ENCODE measurements at regions not wholly inside any gene's neighbourhood (a gene's known extent, or its start where the extent isn't known, plus 50 kb on each side); places are given as distances from the start of the nearest gene placed in this dataset.

DNA sequence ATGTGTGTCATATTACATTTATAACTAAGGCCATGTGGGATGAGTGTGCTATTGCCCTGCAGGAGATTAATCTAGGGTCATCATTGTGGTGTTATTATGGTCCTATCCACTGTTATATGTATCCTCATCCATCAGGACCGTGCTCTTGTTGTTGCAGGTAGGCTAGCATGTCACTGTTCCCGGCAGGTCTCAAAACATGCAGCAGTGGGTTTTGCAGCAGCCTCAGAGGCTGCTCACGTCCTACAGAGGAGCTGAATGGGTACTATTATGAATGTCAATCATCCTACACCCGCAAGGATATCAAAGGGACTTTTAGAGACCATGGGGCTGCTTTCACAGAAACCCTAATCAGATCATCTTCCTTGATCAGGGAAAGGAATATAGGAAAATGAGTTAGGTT, 318.2 kb downstream of the SAMD5 start:
- no peak for DNase-seq

- DNase-seq, result no peak
Measured at GRCh38 chr6:147829418-147829817, 320.9 kb downstream of the SAMD5 start.

GRCh38 chr6:147829835-147830234, 321.3 kb downstream of the SAMD5 start:
- DNase-seq, result no peak

DNA sequence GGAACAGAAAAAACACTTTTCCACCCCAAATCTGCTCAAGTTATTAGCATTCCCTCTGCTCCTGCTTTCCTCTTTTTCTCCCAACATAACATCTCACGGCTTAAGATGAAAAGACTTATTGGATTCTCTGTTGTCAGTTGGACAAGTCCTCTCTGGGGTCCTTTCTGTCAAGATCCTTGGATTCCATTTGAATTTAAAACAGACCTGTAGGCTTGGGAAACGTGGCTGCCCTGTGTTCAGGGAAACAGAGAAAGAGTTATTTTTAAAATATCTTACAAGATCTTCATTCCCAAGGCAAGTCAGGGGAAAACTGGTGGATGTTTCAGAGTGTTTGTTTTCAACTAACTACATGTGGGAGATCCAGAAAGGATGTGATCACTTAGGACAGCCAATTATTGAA, 322.9 kb downstream of the SAMD5 start:
- DNase-seq, result no peak

GRCh38 chr6:147833607-147834006, 325.1 kb downstream of the SAMD5 start:
- no peak for DNase-seq

DNA sequence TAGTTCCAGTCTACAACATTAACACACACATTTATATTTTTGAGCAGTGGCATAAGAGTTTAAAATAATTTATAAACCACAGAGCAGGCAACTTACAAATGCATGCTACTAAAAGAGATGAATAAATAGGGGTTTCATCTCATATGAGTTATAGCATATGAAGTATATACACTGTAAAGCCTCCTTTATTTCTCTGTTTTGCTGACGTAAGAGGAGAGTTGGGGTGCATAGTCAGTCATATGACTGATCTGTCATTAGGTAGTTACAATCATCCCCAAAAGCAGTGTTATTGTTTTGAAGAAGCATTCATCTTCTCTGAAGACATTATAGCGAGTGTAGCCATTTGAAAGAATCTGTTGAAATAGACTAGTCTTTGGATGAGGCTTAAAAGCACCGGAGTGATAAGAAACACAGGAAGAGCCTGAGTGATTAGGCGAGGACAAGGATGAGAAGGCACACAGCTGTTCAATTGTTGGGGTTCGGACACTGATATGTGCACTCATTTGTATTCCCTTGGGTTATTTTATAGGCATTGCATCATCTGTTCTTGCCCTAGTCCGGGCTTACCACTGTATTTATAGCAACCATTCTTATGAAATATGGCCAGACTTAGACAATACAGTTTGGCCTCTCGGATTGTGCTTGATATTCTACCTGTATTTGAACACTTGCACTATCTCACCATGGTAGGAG, 325.7 kb downstream of the SAMD5 start:
- DNase-seq, result no peak

DNA sequence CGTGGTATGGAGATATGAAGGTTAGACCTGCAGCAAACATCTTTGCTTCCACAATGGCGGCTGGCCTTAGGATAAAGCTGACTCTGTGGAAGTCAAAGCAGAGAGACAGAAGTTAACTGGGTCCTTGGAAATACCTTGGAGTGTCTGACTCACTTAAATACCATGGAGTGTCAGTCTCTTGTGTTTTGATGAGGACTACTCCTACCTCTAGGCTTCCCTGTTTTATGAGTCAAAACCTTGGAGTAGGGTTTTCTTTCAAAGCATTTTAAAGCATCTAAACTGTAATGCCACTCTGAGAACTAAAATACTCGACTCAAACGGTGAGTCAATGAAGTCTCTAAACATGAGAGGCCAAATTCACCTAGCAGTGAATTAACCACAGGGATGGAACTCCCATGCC, 329.1 kb downstream of the SAMD5 start:
- no peak for DNase-seq

- no peak for DNase-seq
Measured at GRCh38 chr6:147839708-147840610, 331.5 kb downstream of the SAMD5 start.

DNA sequence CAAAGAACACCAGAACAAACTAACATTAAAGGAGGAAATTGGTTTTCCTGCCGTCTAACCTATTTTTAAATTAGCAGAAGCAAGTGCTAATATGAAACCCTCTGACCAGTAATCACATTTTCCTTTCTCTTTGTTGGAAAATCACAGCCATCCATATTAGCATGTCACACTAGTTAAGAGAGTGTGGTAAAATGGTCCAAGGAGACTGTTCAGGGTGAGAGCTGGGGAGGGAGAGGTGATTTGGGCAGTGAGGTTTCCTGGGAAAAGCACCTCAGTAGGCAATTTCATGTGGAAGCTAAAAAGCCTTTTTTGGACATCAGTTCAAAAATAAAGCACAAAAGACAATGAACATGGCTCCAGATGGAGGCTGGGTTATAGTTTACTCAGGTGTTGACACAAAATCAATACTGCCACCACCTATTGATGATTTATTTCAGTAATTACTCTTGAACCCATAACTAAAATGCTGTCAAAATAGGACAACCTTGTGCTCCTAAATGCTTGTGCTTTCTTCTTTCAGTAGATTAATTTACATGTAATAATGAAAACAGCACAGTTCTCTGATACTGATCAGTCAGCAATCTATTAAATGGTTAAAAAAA, 333.2 kb downstream of the SAMD5 start:
- DNase-seq, result no peak

DNA sequence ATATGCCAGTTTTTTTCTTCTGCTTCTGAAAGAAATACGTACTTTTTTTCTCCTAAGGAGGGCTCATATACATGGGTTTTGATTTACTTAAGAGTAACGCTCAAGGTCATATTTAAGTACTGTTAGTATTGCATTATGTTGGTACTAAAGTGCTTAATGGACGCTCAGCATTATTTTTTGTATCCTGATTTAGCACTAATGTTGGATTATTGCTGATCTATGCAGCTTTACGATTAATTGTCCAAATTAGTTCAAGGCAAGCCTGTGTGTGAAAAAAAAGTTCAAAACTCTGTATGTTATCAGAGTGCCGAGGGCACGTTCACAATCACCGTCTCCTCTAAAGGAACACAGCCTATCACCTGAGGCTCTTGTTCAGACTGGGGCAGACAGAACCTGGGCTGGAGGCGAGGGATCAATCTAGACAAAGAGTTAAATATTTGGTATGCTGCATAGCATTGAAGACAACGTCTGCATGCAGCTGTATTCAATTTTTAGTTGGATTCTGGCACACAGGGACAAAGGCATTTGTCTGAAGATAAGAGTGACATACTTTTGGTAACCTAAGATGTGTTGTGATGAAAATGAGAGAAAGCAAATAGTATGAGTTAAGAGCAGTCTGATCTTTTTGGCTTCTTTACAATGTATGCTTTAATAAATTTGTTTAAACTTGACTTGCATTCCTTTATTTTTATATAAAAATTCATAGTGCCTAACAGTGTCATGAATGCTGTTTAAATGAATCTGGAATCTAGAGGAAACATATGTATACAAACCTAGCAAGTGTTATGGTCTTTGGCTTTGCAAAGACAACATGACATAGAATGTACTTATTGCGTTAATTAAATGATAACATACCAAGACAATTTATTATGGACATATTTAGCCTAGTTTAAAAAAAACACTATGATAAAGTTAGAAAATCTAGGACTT, 341.2 kb downstream of the SAMD5 start:
- DNase-seq, result no peak

DNA sequence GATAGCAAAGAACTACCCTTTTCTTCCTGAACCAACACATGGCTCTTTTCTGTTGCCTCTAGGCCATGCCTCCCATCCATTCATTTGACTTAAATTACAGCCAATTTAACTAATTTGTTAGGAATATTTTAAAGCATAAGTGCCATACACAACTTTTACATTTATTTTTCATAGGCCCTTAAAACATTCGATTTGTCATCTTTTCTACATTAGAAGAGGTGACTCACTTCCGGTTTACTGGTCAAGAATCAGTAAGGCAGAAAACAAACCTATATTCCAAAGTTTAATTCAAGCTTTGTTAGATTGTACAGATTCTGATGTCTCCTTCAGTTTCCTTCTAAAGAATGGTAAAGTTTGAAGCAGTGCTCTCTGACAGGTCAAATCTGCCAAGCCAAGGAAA, 344.3 kb downstream of the SAMD5 start:
- DNase-seq, result no peak

DNA sequence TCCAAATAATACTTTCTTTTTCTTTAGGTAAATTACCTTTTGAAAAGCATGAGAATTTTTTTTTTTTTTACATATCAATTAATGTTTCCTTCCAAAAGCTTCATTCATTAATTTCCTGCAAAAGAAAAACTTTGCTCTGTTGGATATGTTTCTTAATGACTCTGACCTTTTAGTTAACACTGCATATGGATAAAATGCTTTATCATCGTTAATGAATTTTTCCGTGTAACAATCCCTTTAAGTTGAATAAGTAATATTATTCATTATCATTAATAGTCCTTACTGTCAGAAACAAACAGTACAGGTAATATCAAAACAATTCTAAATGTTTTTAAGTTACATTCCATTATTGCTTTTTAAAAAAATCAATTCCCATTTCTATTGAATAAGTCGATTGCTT, 345.1 kb downstream of the SAMD5 start:
- no peak for DNase-seq

DNA sequence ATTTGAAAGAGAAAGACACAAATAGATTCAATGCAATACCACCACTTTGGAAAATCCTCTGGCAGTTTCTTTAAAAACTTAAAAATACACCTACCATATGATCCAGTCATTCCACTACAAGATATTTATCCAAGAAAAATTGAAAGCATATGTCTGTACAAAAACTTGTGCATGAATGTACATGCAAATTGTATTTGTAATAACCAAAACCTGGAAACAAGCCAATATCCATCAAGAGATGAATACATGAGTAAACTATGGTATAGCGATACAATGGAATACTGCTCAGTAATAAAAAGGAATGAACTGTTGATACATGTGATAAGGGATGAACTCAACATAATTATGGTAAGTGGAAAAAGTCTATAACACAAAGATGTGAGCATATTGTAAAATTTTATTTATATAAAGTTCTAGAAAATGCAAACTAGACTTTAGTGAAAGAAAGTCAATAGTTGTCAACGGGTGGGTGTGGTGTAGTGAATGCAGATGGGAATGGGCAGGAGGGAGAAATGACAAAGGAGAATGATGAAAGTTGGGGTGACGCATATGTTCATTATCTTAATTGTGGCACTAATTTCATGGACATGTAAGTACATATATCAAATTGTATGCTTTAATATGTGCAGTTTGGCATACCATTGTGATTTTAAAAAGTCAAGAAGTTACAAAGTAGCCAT, 347.5 kb downstream of the SAMD5 start:
- no peak for DNase-seq

DNA sequence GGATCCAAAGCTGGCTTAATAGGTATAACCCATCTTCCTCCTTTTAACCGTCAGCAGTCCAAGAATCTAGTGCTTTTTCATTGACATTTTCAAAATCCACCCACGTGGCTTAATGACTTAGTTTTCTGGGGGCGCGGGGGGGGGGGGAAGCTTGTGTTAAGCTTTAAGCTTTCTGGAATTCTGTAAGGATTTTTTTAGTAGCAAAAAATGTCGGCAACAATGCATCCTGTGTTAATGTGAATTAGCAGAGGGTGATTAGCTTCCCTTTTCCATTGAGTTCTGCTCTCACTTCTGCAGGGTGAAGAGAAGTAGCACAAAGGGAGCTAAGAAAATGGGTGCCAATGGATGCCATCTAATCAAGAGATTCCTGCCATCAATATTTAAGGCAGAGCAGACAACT, 348.2 kb downstream of the SAMD5 start:
- no peak for DNase-seq

GRCh38 chr6:147858421-147858820, 349.9 kb downstream of the SAMD5 start:
- DNase-seq, result no peak

DNA sequence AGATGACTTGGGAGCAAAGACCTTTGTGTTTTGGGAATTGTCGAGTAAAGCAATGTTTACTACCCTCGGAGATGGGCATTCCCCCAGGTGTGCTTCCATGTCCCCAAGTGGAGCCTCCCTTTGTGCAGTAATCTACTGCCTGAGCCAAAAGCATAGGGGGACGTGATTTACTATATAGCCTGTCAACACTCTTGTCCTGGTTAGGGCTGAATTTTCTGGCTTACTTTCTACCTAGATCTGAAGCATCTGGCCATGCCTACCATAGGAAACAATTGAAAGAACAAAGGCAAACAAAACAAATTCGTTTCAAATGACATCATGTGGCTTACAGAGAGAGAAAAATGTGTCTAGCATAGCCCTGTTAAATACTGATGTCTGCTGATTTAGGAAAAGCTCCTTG, 350.6 kb downstream of the SAMD5 start:
- DNase-seq, result no peak

- no peak for DNase-seq
Measured at GRCh38 chr6:147861696-147862095, 353.2 kb downstream of the SAMD5 start.

- no peak for DNase-seq
Measured at GRCh38 chr6:147867433-147868226, 359.1 kb downstream of the SAMD5 start.

DNA sequence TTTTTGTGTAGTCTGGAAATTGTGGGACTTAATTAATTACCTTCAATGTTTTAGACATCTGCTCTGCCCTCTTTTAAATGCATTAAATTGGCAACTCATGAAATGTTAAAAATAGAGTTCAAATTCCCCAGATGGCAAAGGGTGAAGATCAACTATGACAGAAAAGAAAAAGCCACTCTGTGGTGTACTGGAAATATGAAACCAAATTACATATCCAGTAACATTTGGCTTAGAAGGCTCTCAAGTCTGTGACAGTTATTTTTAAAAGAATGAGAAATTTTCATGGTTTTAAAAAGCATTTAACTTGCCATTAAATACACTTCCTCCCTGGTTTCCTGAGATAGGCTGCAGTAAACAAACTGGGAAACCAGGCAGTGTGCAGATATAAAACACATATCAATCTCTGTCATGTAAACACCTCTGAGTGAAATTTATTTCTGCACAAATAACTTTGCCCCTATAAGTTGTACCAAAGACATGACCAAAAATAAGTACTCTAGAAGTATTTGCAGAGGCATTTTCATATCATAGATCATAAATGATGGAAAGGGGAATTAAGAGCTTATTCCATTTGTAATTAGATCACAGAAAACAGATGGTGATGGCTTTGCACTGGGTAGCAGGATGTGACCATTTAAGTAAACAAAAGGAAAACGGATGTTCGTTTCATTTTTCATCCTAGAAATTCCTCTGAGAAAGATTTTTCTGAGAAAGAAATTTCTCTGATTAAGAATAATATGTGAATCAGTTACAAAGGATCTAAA, 360.1 kb downstream of the SAMD5 start:
- DNase-seq, result no peak

DNA sequence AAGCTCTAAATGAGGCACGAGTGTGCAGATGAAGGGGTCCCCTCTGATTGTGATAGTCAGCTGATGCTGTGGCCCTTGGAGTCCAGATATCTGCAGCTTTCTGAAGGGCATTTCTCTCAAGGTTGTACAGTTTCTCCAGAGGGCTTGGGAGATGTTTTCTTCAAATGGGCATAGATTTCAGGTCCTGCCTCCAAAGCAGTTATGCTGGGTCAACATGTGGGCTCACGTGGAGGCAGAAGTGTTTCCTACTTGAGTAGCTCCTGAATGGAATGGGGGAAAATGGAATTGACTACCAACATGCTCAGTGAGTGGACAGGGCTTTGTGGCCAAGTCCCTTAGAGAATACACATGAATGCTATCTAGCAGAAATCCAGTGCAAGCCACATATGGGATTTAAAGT, 360.7 kb downstream of the SAMD5 start:
- DNase-seq, result no peak

GRCh38 chr6:147869869-147870268, 361.4 kb downstream of the SAMD5 start:
- no peak for DNase-seq

Measured in NCI-H2081 treated with DMSO at 0.1 percent for 48 hours (cell line).